OCI-LY7 (cell line): ENCODE measurements at regions not wholly inside any gene's neighbourhood (a gene's known extent, or its start where the extent isn't known, plus 50 kb on each side); places are given as distances from the start of the nearest gene placed in this dataset.

Source experiments
- EZH2phosphoT487 ChIP-seq: fragments of 200-600 bp; sonication (generic); IDR thresholded peaks from 2 replicates; pipeline ENCODE4 v1.6.1; 2018; ENCODE audit warnings: low read depth, borderline replicate concordance, mild to moderate bottlenecking, mixed run types, antibody characterized with exemption, low read length, moderate library complexity, mixed read lengths
- TF ChIP-seq, protein P1 (sequence below): fragments of 200-600 bp; sonication (generic); conservative IDR thresholded peaks from 2 replicates; pipeline ENCODE4 v1.5.1; 2014; ENCODE audit warnings: mild to moderate bottlenecking, antibody characterized with exemption, low read length, moderate library complexity, mixed read lengths

DNA sequence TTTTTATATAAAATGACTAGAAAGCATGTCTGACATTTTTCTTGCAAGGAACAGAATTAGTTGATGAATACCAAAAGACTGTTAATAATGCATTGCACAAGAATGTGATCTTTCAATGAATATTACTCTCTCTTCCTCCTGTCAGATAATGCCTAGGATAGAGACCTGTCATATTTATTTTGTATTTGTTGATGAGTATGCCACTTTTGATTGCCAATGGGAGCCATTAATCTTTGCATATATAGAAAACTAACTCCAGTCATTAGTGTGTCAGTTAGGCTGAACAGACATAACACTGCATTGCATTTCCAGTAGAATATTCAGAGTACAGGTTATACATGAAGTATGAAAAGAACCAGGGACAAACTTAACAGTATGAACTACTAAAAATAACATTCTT lies 1125.3 kb downstream of the LRFN5 start:
- TF ChIP-seq, protein P1, sequence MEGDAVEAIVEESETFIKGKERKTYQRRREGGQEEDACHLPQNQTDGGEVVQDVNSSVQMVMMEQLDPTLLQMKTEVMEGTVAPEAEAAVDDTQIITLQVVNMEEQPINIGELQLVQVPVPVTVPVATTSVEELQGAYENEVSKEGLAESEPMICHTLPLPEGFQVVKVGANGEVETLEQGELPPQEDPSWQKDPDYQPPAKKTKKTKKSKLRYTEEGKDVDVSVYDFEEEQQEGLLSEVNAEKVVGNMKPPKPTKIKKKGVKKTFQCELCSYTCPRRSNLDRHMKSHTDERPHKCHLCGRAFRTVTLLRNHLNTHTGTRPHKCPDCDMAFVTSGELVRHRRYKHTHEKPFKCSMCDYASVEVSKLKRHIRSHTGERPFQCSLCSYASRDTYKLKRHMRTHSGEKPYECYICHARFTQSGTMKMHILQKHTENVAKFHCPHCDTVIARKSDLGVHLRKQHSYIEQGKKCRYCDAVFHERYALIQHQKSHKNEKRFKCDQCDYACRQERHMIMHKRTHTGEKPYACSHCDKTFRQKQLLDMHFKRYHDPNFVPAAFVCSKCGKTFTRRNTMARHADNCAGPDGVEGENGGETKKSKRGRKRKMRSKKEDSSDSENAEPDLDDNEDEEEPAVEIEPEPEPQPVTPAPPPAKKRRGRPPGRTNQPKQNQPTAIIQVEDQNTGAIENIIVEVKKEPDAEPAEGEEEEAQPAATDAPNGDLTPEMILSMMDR: no peak
- no peak for TF ChIP-seq EZH2phosphoT487
